ENCODE measurements at regions not wholly inside any gene's neighbourhood (a gene's known extent, or its start where the extent isn't known, plus 50 kb on each side); places are given as distances from the start of the nearest gene placed in this dataset.

GRCh38 chrX:26007462-26007861, 130.7 kb upstream of the MAGEB18 start (continued):
- TF ChIP-seq ZNF138 (tag by site-specific recombination; IDR thresholded peaks at IDR 0.05; ENCODE audit: borderline replicate concordance) (no peak), ZBTB49 (tag by site-specific recombination; IDR thresholded peaks at IDR 0.05; ENCODE audit: low read depth) (no peak), ZNF433 (tag by site-specific recombination; IDR thresholded peaks at IDR 0.05; ENCODE audit: low read depth) (no peak)

GRCh38 chrX:26008042-26008441, 130.1 kb upstream of the MAGEB18 start:
- no peaks in the 10 kb centered on the region for H3K4me1 ChIP-seq (ENCODE audit: control insufficient read depth, insufficient read depth, low read length)
- no peak overlapping the region for H3K4me3 ChIP-seq (ENCODE audit: low read depth, low read length)
- H3K36me3 ChIP-seq (ENCODE audit: control insufficient read depth in 2 of 2, insufficient read depth in 1 of 2, low read length in 2 of 2) = no peaks in the 10 kb centered on the region
- POLR2A ChIA-PET = no interaction called here
- no peak overlapping the region for H3K27ac ChIP-seq (ENCODE audit: extremely low read depth, low read depth, low read length)
- H3K9me3 ChIP-seq (ENCODE audit: control insufficient read depth, insufficient read depth, low read depth, low read length) = no peaks in the 10 kb centered on the region
- CTCF ChIA-PET = no interaction called here
- no peak for TF ChIP-seq ZNF211 (tag by site-specific recombination; IDR thresholded peaks at IDR 0.05; ENCODE audit: low read depth)
- TF ChIP-seq ZNF398 (tag by site-specific recombination; IDR thresholded peaks at IDR 0.05) = no peak
- no peak for TF ChIP-seq ZNF394 (tag by site-specific recombination; IDR thresholded peaks at IDR 0.05; ENCODE audit: borderline replicate concordance)
- no peak for TF ChIP-seq MEIS1 (CRISPR knock-in tag; IDR thresholded peaks at IDR 0.05; ENCODE audit: borderline replicate concordance)

GRCh38 chrX:26008691-26009090, 129.5 kb upstream of the MAGEB18 start:
- POLR2A ChIA-PET = no interaction called here
- no peak for TF ChIP-seq ZNF214 (tag by site-specific recombination; IDR thresholded peaks at IDR 0.05; ENCODE audit: borderline replicate concordance)
- TF ChIP-seq ZNF274 (IDR thresholded peaks at IDR 0.05; ENCODE audit: low read length) = no peak
- no peak for TF ChIP-seq ZNF274 (tag by site-specific recombination; IDR thresholded peaks at IDR 0.05; ENCODE audit: borderline replicate concordance)
- TF ChIP-seq ZNF830 (tag by site-specific recombination; IDR thresholded peaks at IDR 0.05; ENCODE audit: low read depth) = no peak
- TF ChIP-seq ZNF449 (tag by site-specific recombination; IDR thresholded peaks at IDR 0.05) = no peak
- no peak for TF ChIP-seq OSR2 (tag by site-specific recombination; IDR thresholded peaks at IDR 0.05)
- TF ChIP-seq MZF1 (tag by site-specific recombination; IDR thresholded peaks at IDR 0.05; ENCODE audit: borderline replicate concordance) = no peak
- TF ChIP-seq ZNF660 (tag by site-specific recombination; IDR thresholded peaks at IDR 0.05) = no peak
- TF ChIP-seq ZNF623 (tag by site-specific recombination; IDR thresholded peaks at IDR 0.05) = no peak
- TF ChIP-seq ZNF302 (tag by site-specific recombination; IDR thresholded peaks at IDR 0.05; ENCODE audit: low read depth) = no peak
- TF ChIP-seq ZNF561 (tag by site-specific recombination; IDR thresholded peaks at IDR 0.05; ENCODE audit: borderline replicate concordance) = no peak
- TF ChIP-seq KLF17 (tag by site-specific recombination; IDR thresholded peaks at IDR 0.05) = no peak
- no peak for TF ChIP-seq ZBTB49 (tag by site-specific recombination; IDR thresholded peaks at IDR 0.05; ENCODE audit: low read depth)
- TF ChIP-seq ZNF366 (tag by site-specific recombination; conservative IDR thresholded peaks at IDR 0.05) = no peak
- TF ChIP-seq ZBTB6 (tag by site-specific recombination; IDR thresholded peaks at IDR 0.05) = no peak
- TF ChIP-seq ZNF521 (tag by site-specific recombination; IDR thresholded peaks at IDR 0.05) = no peak

More at GRCh38 chrX:26008691-26009090, 129.5 kb upstream of the MAGEB18 start:
- Histone ChIP-seq H3K4me3 (ENCODE audit: low read depth, low read length) (no peak overlapping the region), H3K27ac (ENCODE audit: extremely low read depth, low read depth, low read length) (no peak overlapping the region), H3K4me1 (ENCODE audit: control insufficient read depth, insufficient read depth, low read length) (no peaks in the 10 kb centered on the region), H3K9me3 (ENCODE audit: control insufficient read depth, insufficient read depth, low read depth, low read length) (no peaks in the 10 kb centered on the region), H3K36me3 (ENCODE audit: control insufficient read depth in 2 of 2, insufficient read depth in 1 of 2, low read length in 2 of 2) (no peaks in the 10 kb centered on the region)
- CTCF ChIA-PET = no interaction called here

All from HEK293 (cell line).